NCI-H2196 treated with DMSO at 0.1 percent for 48 hours (cell line): ENCODE measurements at regions not wholly inside any gene's neighbourhood (a gene's known extent, or its start where the extent isn't known, plus 50 kb on each side); places are given as distances from the start of the nearest gene placed in this dataset.

Experiments used
- DNase-seq: peaks from one replicate; lab custom pipeline; 2025; ENCODE audit not compliant: unreplicated experiment; lab: John Stamatoyannopoulos, UW

DNA sequence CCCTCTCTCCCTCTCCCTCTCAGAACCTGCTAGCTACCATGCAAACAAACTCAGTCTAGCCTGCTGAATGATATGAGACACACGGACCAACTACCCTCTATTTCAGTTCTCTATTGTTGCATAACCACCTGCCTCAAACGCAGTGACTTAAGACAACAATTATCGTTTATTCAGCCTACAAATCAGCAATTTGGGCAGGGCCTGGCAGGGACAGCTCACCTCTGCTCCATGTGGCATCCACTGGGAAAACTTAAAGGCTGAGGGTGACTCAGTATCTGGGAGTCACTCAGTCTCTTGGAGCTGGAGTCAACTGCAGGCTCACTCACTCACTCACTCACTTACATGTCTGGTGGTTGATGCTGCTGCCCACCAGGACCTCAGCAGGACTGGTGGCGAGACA lies 121.3 kb downstream of the SEC16B start:
- no peak for DNase-seq

DNA sequence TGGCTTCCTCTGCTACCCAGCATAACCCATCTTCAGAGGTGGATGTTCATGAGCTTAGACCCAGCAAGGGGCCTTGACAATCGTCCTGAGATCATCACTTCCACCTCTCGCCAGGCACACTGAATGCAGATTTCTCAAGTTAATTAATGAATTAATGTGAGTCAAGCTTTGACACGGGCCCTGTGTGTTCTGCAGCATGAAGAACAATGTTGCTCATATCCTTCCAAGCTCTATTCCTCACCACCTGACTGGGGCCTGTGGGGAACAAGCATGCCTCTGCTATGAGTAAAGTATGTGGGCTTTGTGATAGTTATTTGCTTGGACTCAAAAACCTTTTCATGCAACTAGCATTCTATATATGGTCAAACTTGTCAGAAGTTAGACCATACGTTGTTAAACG lies 122.0 kb downstream of the SEC16B start:
- DNase-seq, result no peak

DNA sequence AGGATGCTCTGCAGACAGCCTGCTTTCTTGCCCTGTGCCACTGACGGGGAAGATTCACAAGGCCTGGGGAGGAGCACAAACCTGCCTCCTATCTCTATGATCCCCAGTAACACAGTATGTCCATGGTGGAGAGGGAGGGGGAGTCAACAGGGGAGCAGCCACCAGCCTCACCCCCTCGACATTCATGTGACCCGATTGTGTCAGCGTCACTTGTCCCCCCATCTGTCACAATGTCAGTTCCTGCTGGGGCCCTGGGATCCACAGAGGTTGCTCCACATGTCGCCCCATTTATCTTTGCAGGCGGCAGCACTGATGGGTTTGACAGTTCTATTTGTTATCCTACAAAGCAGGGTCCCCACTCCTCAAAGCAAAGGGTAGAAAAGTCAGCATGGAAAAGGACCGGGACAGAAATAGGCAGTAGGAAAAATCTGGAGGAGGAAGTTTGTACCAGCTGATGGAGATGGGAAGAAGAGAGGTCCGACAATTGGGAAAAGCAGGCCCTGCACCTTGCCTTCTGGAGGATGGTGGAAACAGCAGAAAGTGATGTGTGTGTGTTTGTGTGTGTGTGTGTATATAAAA lies 130.9 kb downstream of the SEC16B start:
- no peak for DNase-seq

DNA sequence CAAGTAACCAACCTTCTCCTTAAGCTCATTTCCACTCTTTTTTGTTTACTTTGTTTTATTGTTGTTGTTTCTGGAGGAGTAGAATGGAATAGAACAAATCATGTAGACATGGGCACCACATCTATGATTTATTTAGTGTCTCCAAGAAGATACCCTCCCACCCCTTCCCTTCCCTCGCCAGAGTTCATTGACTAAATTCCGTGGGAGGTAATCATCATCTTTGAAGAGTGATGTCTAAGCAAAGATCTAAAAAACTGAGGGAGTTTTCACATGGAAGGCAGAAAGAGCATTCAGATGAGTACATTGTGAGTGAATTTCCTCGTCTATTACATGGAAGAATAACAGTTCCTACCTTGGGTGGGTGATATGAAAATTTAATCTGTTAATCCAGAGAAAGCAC lies 136.2 kb downstream of the SEC16B start:
- DNase-seq, result no peak

DNA sequence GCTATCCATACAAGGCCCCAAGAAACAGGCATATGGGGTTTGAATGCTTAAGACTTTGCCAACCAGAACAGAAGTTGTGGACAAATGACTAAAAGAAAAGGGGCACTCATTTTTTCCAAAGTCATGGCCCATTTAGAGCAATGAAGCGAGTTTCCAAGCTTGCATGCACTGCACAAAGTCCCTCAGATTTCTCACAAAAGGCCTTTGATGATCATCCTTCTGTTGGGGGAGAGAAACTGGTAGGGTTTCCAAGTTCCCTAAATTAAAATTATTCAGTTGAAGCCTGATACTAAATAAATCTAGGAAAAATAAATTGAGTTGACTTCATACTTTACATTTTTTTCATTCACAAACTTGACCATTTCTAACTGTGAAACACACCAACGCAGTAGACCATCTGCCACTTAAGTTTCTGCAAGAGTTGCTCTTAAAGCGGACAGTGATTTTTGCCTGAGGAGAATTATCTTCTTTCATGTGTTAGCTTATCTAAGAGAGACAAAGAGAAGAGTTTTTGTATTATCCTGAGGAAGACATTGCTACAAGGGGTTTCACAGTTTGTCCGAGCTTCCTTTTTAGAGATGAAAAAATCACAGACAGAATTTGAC lies 139.2 kb downstream of the SEC16B start:
- no peak for DNase-seq

DNA sequence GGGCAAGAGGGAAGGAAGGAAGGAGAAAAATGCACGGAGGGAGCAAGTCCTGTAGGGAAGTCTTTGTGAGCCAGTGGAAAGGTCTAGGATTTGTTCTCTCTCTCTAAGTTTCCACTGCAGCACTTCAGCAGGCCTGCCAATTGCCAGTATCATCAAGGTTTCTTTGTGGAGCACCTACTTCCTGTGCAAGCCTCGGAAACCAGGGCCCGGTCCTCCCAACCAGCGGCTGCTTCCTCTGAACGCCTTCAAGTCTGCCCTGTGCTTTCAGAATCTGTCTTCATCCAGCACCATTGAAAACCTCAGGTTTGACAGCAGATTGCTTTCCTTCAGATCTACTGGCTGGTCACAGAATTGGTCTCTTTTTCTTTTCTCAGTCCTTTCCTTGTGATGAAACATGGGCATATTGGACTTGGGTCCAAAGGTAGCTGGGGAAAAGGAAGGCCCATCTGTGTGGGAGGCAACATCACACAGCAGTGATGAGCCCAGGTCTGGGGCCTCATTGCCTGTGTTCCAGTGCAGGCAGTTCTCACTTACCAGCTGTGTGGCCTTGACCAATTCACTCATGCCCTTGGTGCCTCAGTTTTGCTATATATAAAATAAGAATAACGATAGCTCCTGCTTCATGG lies 144.5 kb downstream of the SEC16B start:
- DNase-seq, result no peak

DNA sequence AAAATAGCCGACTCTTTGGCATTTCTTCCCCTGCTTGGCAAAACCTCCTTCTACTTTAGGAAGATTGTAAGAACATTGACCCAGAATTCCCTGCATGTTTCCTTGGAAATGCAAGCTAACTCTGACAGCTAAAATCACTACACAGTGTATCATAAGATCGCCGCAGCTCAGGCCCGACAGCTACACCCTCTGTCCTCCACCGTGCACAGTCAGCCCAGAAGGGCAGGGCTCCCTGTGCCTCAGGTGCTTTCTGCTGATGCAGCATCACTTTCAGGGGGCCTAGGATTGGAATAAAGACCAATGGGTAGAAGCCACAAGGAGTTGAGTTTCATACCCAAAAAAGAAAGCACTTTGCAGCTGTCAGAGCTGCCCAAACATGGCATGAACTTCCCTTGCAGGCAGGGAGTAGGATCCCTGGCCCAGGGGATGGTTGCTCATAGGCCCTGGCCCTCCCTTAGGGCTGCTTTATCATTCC lies 145.3 kb downstream of the SEC16B start:
- no peak for DNase-seq

DNA sequence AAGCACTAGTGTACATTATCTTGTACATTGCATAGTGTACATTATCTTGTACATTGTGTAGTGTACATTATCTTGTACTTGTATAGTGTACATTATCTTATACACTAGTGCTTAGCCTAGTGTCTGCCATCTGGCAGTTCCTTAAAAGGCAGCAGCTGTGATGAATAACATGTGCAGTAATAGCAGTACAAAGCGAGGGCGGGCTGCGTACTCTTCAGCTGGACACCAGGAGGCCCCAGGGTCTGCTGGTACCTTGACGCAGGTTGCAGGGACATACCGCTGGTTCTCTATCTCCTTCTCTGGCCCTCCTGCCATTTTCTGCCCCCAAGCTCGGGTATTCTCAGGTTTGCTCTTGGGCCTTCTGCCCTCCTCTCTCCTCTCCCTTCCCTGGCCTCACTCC lies 149.6 kb downstream of the SEC16B start:
- DNase-seq, result no peak

DNA sequence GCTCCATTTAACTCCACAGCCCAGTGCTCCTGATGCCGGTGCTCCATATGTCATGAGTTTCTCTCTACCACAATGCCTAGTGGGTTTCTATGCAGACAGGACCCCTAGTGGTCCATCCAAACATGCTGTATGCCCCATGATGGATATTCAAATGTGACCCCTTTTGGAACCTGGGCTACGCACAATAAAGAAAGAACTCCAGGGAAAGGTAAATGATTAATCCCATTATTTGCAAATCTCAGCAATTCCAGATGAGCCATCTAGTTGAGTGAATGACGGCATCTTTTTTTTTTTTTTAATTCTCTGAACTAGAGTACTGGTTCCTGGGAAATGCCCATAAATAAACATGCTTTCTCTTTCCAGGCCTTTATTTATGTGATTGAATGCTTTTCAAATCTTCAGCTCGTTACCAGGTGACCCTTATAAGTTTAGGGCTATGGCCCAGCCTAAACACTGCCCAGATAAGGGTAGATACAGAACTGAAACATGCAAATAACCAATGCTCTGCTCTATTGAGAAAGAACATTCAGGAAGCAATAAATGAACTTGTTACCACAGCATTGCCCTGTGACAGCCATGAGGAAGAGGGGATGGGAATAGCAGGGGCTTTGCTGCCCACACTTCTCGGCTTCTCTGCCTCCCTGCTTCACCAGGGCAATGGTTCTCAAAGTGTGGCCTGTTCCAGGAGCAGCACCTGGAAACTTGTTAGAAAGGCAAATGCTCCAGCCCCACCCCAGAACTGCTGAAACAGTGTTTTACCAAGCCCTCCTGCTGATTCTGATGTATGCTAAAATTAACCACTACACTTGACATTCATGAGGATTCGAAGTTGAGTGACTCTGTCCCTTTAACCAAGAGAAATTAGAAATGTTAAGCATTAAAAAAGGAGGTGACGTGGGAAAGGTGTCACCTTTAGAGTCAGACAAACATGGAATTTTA lies 151.7 kb downstream of the SEC16B start:
- no peak for DNase-seq

DNA sequence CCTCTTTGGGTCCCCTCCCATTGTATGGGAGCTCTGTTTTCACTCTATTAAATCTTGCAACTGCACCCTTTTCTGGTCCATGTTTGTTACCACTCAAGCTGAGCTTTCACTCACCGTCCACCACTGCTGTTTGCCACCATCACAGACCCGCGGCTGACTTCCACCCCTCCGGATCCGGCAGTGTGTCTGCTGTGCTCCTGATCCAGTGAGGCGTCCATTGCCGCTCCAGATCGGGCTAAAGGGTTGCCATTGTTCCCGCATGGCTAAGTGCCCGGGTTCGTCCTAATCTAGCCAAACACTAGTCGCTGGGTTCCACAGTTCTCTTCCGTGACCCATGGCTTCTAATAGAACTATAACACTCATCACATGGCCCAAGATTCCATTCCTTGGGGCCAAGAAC lies 157.2 kb downstream of the SEC16B start:
- no peak for DNase-seq

DNA sequence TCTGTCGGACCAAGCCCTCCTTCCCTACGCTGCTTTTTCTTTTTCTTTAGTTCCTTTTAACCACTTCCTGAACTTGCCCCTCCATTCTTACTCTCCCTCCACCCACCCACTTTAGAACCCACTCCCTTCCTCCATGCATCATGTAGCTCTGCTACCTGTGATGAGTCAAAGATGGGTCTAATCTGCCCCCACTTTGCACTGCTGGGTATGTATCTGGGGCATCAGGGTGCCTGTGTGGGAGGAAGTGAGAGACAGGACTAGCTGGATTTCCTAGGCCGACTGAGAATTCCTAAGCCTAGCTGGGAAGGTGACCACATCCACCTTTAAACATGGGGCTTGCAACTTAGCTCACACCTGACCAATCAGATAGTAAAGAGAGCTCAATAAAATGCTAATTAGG lies 157.7 kb downstream of the SEC16B start:
- DNase-seq, result no peak

DNA sequence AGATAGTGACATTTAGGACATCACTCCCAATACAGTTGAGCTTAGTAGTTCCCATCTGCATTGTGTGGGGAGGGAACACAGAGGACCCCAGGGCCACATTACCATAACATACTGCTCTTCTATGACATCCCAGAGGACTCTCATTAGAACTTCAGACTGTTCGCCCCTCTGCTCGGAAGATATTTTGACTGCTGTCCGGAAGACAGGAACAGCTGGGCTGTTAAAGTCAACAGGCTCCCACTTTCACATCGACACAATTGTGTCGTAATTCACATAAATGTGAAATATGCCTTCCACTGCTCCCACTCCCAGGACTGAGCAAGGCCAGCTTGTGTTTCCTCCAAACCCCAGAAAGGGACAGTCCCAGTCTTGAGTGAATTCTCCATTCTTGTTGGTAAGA lies 158.4 kb downstream of the SEC16B start:
- DNase-seq, result no peak

DNA sequence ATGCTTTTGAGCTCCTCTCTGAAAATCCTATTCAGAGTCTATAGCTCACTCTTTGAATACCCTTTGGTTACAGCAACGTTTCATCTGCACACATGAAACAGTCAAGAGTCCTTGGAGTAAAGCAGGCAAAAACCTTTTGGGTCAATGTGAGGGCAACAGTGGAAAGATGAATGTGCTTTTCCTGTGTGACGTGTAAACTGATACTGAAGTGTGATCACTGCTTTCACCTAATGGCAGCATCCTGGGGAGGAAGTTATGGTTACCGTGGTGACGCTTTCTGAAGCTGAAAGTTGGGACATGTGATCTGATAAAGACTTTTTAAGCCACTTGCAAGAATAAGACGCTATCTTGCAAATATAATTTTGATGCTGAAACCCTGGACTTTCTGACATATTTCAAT lies 160.0 kb downstream of the SEC16B start:
- no peak for DNase-seq

DNA sequence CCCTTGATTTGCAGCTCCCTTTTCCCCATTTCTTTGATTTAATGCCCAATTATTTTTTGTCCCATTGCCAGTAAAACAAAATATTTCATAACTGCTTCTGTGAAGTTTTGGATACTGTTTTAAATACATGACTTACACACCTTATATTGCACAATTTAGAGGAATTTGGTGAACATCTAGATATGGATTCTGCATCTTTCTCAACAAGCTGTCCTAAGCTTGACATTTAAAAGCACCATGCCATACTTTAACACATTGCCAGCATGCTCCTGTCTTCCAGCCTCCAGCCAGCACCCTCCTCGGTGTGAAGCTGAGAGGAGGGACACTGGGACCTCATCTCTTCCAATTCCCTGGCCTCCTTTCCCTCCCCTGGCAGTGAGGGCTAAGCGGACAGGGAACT lies 167.6 kb downstream of the SEC16B start:
- DNase-seq, result no peak

DNA sequence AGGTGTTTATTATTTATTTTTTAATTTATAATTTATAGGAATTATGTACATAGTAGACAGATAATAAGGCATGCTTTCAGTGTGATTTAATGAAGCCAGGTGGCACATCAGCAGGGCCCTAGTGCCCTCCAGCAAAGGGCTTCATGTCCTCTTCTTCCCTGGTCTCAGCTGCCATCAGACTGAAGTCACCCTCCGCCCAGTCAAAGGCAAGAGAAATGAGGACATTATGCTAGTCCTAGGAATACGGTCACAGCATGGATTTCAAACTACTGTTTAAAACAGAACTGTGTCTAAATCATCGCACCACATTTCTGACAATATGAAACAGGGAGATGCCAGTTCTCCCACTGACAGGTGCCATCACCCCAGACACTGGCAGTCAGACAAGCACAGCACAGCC lies 168.1 kb downstream of the SEC16B start:
- DNase-seq, result no peak

DNA sequence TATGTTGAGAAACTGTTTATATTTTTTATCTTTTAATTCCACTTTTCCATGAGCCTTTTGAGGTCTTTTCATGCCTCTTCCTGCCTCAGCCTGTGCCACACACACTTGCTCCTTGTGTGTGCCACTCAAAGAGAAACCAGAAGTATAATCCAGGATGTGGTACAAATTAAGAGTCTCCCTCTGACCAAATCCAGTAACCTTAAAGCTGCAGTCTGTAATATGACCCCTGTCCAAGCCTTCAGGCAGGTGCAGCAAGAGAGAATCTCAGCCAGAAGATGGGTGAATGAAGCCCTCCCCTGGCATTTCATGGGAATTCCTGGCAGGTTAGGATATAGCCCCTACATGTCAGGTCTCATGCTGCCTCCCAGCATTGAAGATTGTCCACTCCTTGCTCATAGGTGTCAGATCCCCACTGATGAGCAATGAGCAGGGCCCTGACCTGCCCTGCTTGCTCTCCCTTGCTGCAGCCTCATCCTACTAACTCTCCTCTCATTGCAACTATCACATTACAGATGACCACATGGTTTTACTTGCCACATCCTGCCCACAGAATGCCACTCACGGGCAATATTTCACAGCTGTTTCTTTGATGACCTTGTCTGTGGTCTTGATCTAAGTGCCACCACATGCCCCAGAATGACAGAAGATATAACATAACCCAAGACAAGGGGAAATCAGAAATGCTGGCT lies 169.3 kb downstream of the SEC16B start:
- DNase-seq, result no peak

DNA sequence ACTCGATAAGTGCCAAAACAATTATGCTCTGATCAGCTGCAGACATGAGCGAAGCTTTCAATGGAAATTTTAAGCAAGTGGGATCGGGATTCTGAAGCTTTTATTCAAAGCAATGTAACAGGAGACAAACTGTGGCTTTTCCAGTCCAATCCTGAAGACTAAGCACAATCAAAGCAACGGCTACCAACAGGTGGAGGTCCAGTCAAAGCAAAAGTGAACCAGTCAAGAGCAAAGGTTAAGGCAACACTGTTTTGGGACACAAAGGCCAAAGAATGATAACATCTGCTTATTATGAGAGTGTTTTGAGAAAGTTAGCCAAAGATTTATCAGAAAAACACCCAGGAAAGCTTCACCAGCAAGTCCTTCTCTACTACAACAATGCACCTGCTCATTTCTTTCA lies 170.1 kb downstream of the SEC16B start:
- DNase-seq, result no peak

DNA sequence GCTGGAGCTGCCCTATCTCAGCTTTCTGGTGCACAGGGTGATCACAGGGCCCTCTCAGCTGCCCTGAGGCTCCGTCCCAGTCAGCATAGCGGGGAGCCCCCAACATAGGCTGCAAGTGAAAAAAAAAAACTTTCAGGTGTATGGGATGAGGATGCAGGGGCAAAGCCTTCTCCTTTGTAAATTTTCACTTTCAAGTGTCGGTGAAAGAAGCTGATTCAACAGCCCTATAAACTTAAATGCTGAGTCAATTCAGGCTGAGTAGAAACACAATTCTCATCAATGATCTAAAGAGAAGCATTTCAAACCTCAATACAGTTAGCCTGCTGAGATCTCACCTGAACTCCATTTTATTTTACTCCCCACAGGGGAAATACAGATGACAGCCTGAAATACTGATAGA lies 171.2 kb downstream of the SEC16B start:
- no peak for DNase-seq

DNA sequence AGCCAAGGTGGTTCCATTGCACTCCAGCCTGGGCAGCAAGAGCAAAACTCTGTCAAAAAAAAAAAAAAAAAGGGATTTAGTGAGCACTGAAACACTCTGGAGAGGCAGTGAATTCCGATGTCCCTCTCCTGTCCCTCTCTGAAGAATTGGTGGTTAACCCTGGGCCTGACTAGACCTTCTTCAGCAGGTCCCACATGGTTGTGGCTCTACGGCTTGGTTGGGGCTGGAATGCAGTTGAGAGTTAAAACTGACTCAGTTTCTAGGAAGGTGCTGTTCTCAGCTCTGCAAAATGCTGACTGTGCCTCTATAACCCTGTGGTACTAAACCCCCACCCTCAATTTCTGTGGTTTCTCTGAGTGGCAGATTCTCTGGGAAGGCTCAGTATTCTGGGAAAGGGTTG lies 173.3 kb downstream of the SEC16B start:
- no peak for DNase-seq

DNA sequence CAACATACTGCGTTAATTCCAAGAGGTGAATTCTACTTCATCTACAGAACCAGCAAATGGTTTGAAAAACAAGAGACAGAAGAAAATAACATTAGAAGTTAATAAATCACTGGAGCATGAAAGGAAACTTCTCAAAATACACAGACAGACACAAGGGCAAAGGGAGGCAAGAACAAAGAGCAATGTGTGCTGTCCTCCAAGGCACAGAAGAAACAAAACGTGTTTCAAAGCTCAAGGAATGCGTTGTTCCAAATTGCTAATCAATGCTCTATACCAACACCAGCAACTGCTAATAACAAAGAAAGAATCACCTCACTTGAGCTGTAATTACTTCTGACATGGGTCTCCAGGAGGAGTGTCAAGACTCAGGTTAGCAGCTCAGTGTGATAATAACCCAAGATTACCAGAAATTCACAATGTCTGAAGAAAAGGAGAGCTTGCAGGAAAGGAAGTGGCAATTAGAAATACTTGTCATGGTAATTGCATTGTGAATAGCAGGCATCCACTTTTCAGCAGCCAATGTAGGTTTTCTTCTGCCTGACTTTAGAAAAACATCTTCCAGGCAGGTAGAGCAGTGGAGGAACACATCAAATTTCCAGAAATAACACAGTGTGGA lies 175.4 kb downstream of the SEC16B start:
- DNase-seq, result no peak

DNA sequence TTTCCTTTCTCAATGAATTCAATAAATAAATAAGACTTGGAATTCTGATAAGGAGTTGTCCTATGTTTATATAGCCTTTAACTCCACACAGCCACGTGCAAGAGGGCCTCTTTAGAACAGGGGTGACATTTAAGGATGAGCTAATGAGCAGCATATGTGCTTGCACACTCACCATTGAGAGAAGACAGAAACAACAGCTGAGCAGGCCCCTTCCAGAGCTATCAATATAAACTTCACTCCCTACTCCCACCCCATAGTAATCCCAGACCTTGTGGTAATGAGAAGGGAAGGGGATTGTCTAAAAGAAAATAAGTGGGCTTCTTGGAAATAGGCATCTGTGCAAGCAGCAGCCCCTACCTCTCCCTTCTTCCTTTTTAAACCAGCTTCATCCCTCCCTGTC lies 176.0 kb downstream of the SEC16B start:
- no peak for DNase-seq
